Heart left ventricle (tissue), 16 donors: ENCODE measurements at regions not wholly inside any gene's neighbourhood (a gene's known extent, or its start where the extent isn't known, plus 50 kb on each side); places are given as distances from the start of the nearest gene placed in this dataset.

Experiments used
- ATAC-seq, 4 donors: fragments of 200-7000 bp; cut with Tn5 transposase; one replicate each; pipeline ENCODE4 v1.9.1; 2020 to 2022; ENCODE audit warnings: moderate library complexity in 4 of 4, mild to moderate bottlenecking in 3 of 4, moderate number of reproducible peaks in 1 of 4
- DNase-seq, 5 donors: peaks; one replicate each; pipeline ENCODE4 v3.0.0-alpha.2; 2020
- H3K27ac ChIP-seq, 12 donors: fragments of 200-600 bp; sonication (generic) in 4 of 12; one replicate each; pipeline versions ENCODE4 v1.5.0 to v1.8.0; 2016 to 2022; ENCODE audit warnings: mild to moderate bottlenecking in 2 of 12
- H3K27me3 ChIP-seq, 9 donors: fragments of 200-600 bp; sonication (generic) in 2 of 9; one replicate each; pipeline versions ENCODE4 v1.5.1 to v1.8.0; 2016 to 2022; ENCODE audit warnings: mild to moderate bottlenecking in 3 of 9
- H3K36me3 ChIP-seq, 9 donors: fragments of 200-600 bp; sonication (generic) in 2 of 9; one replicate each; pipeline versions ENCODE4 v1.5.0 to v1.8.0; 2018 to 2022; ENCODE audit warnings: mild to moderate bottlenecking in 2 of 9
- H3K4me1 ChIP-seq, 12 donors: fragments of 200-600 bp; sonication (generic) in 4 of 12; one replicate each; pipeline versions ENCODE4 v1.5.0 to v1.8.0; 2016 to 2022; ENCODE audit warnings: mild to moderate bottlenecking in 3 of 12
- H3K4me3 ChIP-seq, 12 donors: fragments of 200-600 bp; sonication (generic) in 4 of 12; one replicate each; pipeline versions ENCODE4 v1.5.0 to v1.8.0; 2017 to 2022; ENCODE audit warnings: mild to moderate bottlenecking in 9 of 12, moderate library complexity in 4 of 12
- H3K9me3 ChIP-seq, 12 donors: fragments of 200-600 bp; sonication (generic) in 4 of 12; one replicate each; pipeline versions ENCODE4 v1.5.0 to v1.8.0; 2016 to 2022; ENCODE audit warnings: mild to moderate bottlenecking in 1 of 12
- CTCF ChIP-seq, 12 donors: fragments of 200-600 bp; sonication (generic) in 4 of 12; IDR thresholded peaks; one replicate each; pipeline versions ENCODE4 v1.5.0 to v1.8.0; 2018 to 2022; ENCODE audit warnings: antibody characterized with exemption in 12 of 12, mild to moderate bottlenecking in 5 of 12
- POLR2A ChIP-seq, 2 donors: fragments of 450-650 bp; IDR thresholded peaks; one replicate each; pipeline ENCODE4 v1.6.1; 2017; ENCODE audit warnings: antibody characterized with exemption in 2 of 2, mild to moderate bottlenecking in 2 of 2, moderate library complexity in 2 of 2
- WGBS, 4 donors: extraction: QIAGEN DNeasy Blood & Tissue Kit in 2 of 4; methylation state at CpG; one replicate each; pipeline versions ENCODE4 v1.1.5 to v1.1.7; 2013 to 2018; 5-methylcytosine and 5-hydroxymethylcytosine counted together
- intact Hi-C, 10 donors: fragments of 100-400 bp; cut with DNase I; formaldehyde crosslinking; loops; one replicate each; pipeline versions ENCODE4 v1.11.1 to v1.14.2; 2022
- donor health status: ischemic (EF 13 %, LVEDD 7.1; RV severe dilation, severe dysfunction).
- donor health status: healthy with polysubstance abuse.
- donor health status: DM: no; HTN: yes; CAD: no.
- donor health status: DM: no; HTN: no; CAD: no.
- donor health status: ischemic (EF 25% LVEDD 6.9; RV normal size, moderate dysfunction).
- donor health status: ischemic (EF 25% LVEDD 5.7; RV mildly dilated, moderate dysfunction).
- donor health status: healthy.
- donor health status: DM: yes; HTN: yes; CAD: no.
- donor health status: ischemic (EF 35%, LVEDD 5.7; RV mildly dilated, moderate dysfunction).
- donor health status: nonischemic (EF 11% LVEDD 7.7; RV severe dilation, severe dysfunction).
- donor health status: DM: yes; HTN: yes; CAD: no.
- donor health status: PGD.
- donor health status: ischemic (EF 29% LVEDD 5.4; RV normal size, mild dysfunction).
- donor health status: nonischemic (EF 23%, LVEDD 6.1; RV moderate dilation, normal function).

GRCh38 chr13:99828123-99828522, 143.4 kb downstream of the ZIC5 start:
- Histone ChIP-seq H3K27ac (no peak overlapping the region), H3K27me3 (no peaks in the 10 kb centered on the region), H3K4me1 (no peaks in the 10 kb centered on the region), H3K36me3 (no peaks in the 10 kb centered on the region), H3K4me3 (no peak overlapping the region), H3K9me3 (peaks cover 0 to 13% (median 0%) of the 10 kb centered on the region in 12 donors)
- ATAC-seq: no peak
- no peak for DNase-seq
- 89 to 93% (median 90%) methylated on average over 3 of the region's 3 CpGs for WGBS, 4 donors
- intact Hi-C loops: no loop called here
- no peak for TF ChIP-seq POLR2A (IDR thresholded peaks at IDR 0.05)

- no peak for ATAC-seq
- Histone ChIP-seq H3K4me1 (no peaks in the 10 kb centered on the region), H3K27me3 (no peaks in the 10 kb centered on the region), H3K36me3 (no peaks in the 10 kb centered on the region), H3K9me3 (peaks cover 0 to 22% (median 0%) of the 10 kb centered on the region in 12 donors), H3K27ac (no peak overlapping the region), H3K4me3 (no peak overlapping the region)
- WGBS, 4 donors: 93 to 95% (median 94%) methylated on average over 11 to 12 of the region's 12 CpGs
- intact Hi-C loops: no loop called here
- TF ChIP-seq POLR2A (IDR thresholded peaks at IDR 0.05) (no peak), CTCF (IDR thresholded peaks at IDR 0.05) (no peak)
- no peak for DNase-seq
Observed at GRCh38 chr13:99827011-99827772, 144.4 kb downstream of the ZIC5 start.

GRCh38 chr13:99823961-99824360, 147.6 kb downstream of the ZIC5 start:
- H3K36me3 ChIP-seq: no peaks in the 10 kb centered on the region
- ATAC-seq (no peak), DNase-seq (no peak)
- H3K27ac ChIP-seq: no peak overlapping the region
- H3K4me3 ChIP-seq: no peak overlapping the region
- H3K27me3 ChIP-seq: no peaks in the 10 kb centered on the region
- no peaks in the 10 kb centered on the region for H3K4me1 ChIP-seq
- WGBS, 4 donors: 85 to 90% (median 88%) methylated on average over 2 of the region's 2 CpGs
- no peak for TF ChIP-seq CTCF (IDR thresholded peaks at IDR 0.05)
- TF ChIP-seq POLR2A (IDR thresholded peaks at IDR 0.05): no peak
- intact Hi-C loops: no loop called here
- H3K9me3 ChIP-seq: peaks cover 0 to 29% (median 0%) of the 10 kb centered on the region in 12 donors

GRCh38 chr13:99822820-99823219, 148.7 kb downstream of the ZIC5 start:
- Histone ChIP-seq H3K27ac (no peak overlapping the region), H3K4me1 (no peaks in the 10 kb centered on the region), H3K9me3 (peaks cover 0 to 29% (median 0%) of the 10 kb centered on the region in 12 donors), H3K27me3 (no peaks in the 10 kb centered on the region), H3K4me3 (no peak overlapping the region), H3K36me3 (no peaks in the 10 kb centered on the region)
- WGBS, 4 donors: 78 to 89% (median 79%) methylated on average over 2 of the region's 2 CpGs
- ATAC-seq (no peak), DNase-seq (no peak)
- TF ChIP-seq POLR2A (IDR thresholded peaks at IDR 0.05): no peak
- TF ChIP-seq CTCF (IDR thresholded peaks at IDR 0.05): no peak
- intact Hi-C loops: no loop called here

- no peaks in the 10 kb centered on the region for H3K27me3 ChIP-seq
- no peak for TF ChIP-seq POLR2A (IDR thresholded peaks at IDR 0.05)
- TF ChIP-seq CTCF (IDR thresholded peaks at IDR 0.05): no peak
- ATAC-seq (no peak), DNase-seq (no peak)
- H3K4me3 ChIP-seq: no peak overlapping the region
- no peaks in the 10 kb centered on the region for H3K4me1 ChIP-seq
- intact Hi-C loops: no loop called here
- H3K27ac ChIP-seq: no peak overlapping the region
- 85 to 92% (median 87%) methylated on average over 3 of the region's 3 CpGs for WGBS, 4 donors
- H3K9me3 ChIP-seq: peaks cover 0 to 30% (median 0%) of the 10 kb centered on the region in 12 donors
- no peaks in the 10 kb centered on the region for H3K36me3 ChIP-seq
Observed at GRCh38 chr13:99821741-99822140, 149.8 kb downstream of the ZIC5 start.
